SKM-1 (cell line): ENCODE measurements at regions not wholly inside any gene's neighbourhood (a gene's known extent, or its start where the extent isn't known, plus 50 kb on each side); places are given as distances from the start of the nearest gene placed in this dataset.
"Not testable (repeated sequence)": the region's sequence is repeated elsewhere in the genome, so short reads cannot be mapped to it uniquely, and the experiment has no call there.

Source experiments
- DNase-seq: peaks from one replicate; lab custom pipeline; 2025; ENCODE audit not compliant: unreplicated experiment; lab: John Stamatoyannopoulos, UW

GRCh38 chr18:1270081-1270480 is 365.4 kb downstream of the ADCYAP1 start:
- DNase-seq: no peak

GRCh38 chr18:1273469-1273868 is 368.8 kb downstream of the ADCYAP1 start:
- DNase-seq: no peak

- DNase-seq: no peak
These were observed 387.5 kb downstream of the ADCYAP1 start for GRCh38 chr18:1292167-1292566.

GRCh38 chr18:1294229-1294628 is 389.6 kb downstream of the ADCYAP1 start:
- no peak for DNase-seq

- no peak for DNase-seq
These were observed 391.6 kb downstream of the ADCYAP1 start for GRCh38 chr18:1296237-1296636.

- DNase-seq: no peak
These were observed 398.2 kb downstream of the ADCYAP1 start for GRCh38 chr18:1302861-1303260.

- no peak for DNase-seq
These were observed 399.8 kb downstream of the ADCYAP1 start for GRCh38 chr18:1304392-1304992.

- DNase-seq: no peak
These were observed 402.0 kb downstream of the ADCYAP1 start for GRCh38 chr18:1306641-1307040.

- no peak for DNase-seq
These were observed 404.0 kb downstream of the ADCYAP1 start for GRCh38 chr18:1308686-1309085.

GRCh38 chr18:1311376-1311775 is 406.7 kb downstream of the ADCYAP1 start:
- DNase-seq: no peak

GRCh38 chr18:1335345-1335744 is 430.7 kb downstream of the ADCYAP1 start:
- not testable (repeated sequence) for DNase-seq

GRCh38 chr18:1350931-1351450 is 446.3 kb downstream of the ADCYAP1 start:
- DNase-seq: no peak

GRCh38 chr18:1353025-1353424 is 448.4 kb downstream of the ADCYAP1 start:
- no peak for DNase-seq

- no peak for DNase-seq
These were observed 453.1 kb downstream of the ADCYAP1 start for GRCh38 chr18:1357724-1358123.

GRCh38 chr18:1361936-1362335 is 457.3 kb downstream of the ADCYAP1 start:
- no peak for DNase-seq

- DNase-seq: no peak
These were observed 465.9 kb downstream of the ADCYAP1 start for GRCh38 chr18:1370552-1370951.

GRCh38 chr18:1371724-1372123 is 467.1 kb downstream of the ADCYAP1 start:
- DNase-seq: no peak

- DNase-seq: no peak
These were observed 478.8 kb downstream of the ADCYAP1 start for GRCh38 chr18:1383465-1383864.

- DNase-seq: not testable (repeated sequence)
These were observed 483.8 kb downstream of the ADCYAP1 start for GRCh38 chr18:1388468-1388867.

GRCh38 chr18:1392046-1392445 is 487.4 kb downstream of the ADCYAP1 start:
- no peak for DNase-seq

- no peak for DNase-seq
These were observed 488.4 kb downstream of the ADCYAP1 start for GRCh38 chr18:1392865-1393734.

GRCh38 chr18:1393929-1394328 is 489.3 kb downstream of the ADCYAP1 start:
- DNase-seq: no peak
